OCI-LY7 (cell line): ENCODE measurements at regions not wholly inside any gene's neighbourhood (a gene's known extent, or its start where the extent isn't known, plus 50 kb on each side); places are given as distances from the start of the nearest gene placed in this dataset.

ENCODE experiments used
- EZH2phosphoT487 ChIP-seq: fragments of 200-600 bp; sonication (generic); IDR thresholded peaks from 2 replicates; pipeline ENCODE4 v1.6.1; 2018; ENCODE audit warnings: low read depth, borderline replicate concordance, mild to moderate bottlenecking, mixed run types, antibody characterized with exemption, low read length, moderate library complexity, mixed read lengths
- TF ChIP-seq, protein P1 (sequence below): fragments of 200-600 bp; sonication (generic); conservative IDR thresholded peaks from 2 replicates; pipeline ENCODE4 v1.5.1; 2014; ENCODE audit warnings: mild to moderate bottlenecking, antibody characterized with exemption, low read length, moderate library complexity, mixed read lengths

DNA sequence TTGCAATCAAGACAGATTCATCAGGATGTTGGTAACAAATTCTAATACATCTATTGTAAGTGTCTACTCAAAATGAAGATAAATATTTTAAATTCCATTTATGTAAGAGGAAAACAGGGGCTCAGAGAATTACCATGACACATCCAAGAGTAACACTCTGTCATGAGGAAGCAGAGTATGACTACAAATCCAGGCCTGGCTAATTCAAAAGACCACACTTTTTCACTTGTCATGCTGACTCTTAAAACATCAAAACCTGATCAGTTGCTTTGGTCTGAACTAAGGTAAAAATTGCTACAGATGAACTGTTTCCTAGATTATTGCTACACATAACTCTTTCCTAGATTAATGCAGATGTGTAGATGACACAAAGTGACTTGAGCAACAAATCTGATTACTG is 880.6 kb downstream of the TSN start:
- no peak for TF ChIP-seq EZH2phosphoT487
- TF ChIP-seq, protein P1, sequence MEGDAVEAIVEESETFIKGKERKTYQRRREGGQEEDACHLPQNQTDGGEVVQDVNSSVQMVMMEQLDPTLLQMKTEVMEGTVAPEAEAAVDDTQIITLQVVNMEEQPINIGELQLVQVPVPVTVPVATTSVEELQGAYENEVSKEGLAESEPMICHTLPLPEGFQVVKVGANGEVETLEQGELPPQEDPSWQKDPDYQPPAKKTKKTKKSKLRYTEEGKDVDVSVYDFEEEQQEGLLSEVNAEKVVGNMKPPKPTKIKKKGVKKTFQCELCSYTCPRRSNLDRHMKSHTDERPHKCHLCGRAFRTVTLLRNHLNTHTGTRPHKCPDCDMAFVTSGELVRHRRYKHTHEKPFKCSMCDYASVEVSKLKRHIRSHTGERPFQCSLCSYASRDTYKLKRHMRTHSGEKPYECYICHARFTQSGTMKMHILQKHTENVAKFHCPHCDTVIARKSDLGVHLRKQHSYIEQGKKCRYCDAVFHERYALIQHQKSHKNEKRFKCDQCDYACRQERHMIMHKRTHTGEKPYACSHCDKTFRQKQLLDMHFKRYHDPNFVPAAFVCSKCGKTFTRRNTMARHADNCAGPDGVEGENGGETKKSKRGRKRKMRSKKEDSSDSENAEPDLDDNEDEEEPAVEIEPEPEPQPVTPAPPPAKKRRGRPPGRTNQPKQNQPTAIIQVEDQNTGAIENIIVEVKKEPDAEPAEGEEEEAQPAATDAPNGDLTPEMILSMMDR = no peak
